A673 (cell line): ENCODE measurements at regions not wholly inside any gene's neighbourhood (a gene's known extent, or its start where the extent isn't known, plus 50 kb on each side); places are given as distances from the start of the nearest gene placed in this dataset.

Source experiments
- BruUV-seq: library from RNA; stranded (reverse); fragments of 400-500 nt; replicated peaks from 2 replicates; lab custom pipeline; 2021; lab: Mats Ljungman, UMichigan
- CTCF ChIA-PET: fragments of 300-600 bp; sonication (Branson Sonifier 250); formaldehyde crosslinking; loops from one replicate; lab custom pipeline; 2022; ENCODE audit warnings: antibody characterized with exemption; lab: Charles Lee
- POLR2A ChIA-PET: fragments of 300-600 bp; sonication (Branson Sonifier 250); formaldehyde crosslinking; loops from one replicate; lab custom pipeline; 2022; ENCODE audit warnings: antibody characterized with exemption; ENCODE audit not compliant: low non-redundant PET; lab: Charles Lee
- DNase-seq: peaks from one replicate; pipeline ENCODE4 v3.0.0-alpha.2; 2015; ENCODE audit warnings: low spot score
- H3K27ac ChIP-seq: fragments of 200-600 bp; sonication (generic); 2 replicates; pipeline ENCODE4 v1.5.1; 2016; ENCODE audit warnings: mixed run types, low read depth, mild to moderate bottlenecking, mixed read lengths, antibody characterized with exemption, low read length; ENCODE audit not compliant: poor library complexity, severe bottlenecking
- H3K27me3 ChIP-seq: fragments of 200-600 bp; sonication (generic); replicated peaks from 2 replicates; pipeline ENCODE4 v1.6.1; 2017; ENCODE audit warnings: mixed run types, low read depth, mild to moderate bottlenecking, mixed read lengths, antibody characterized with exemption, low read length; ENCODE audit not compliant: insufficient read depth, poor library complexity
- H3K36me3 ChIP-seq: fragments of 200-600 bp; sonication (generic); 2 replicates; pipeline ENCODE4 v1.6.1; 2016; ENCODE audit warnings: mixed run types, mild to moderate bottlenecking, mixed read lengths, antibody characterized with exemption, low read length; ENCODE audit not compliant: insufficient read depth, poor library complexity, severe bottlenecking
- H3K4me1 ChIP-seq: fragments of 200-600 bp; sonication (generic); 2 replicates; pipeline ENCODE4 v1.6.1; 2017; ENCODE audit warnings: mixed run types, mild to moderate bottlenecking, mixed read lengths, antibody characterized with exemption, low read length; ENCODE audit not compliant: insufficient read depth, poor library complexity, severe bottlenecking
- H3K4me3 ChIP-seq: fragments of 200-600 bp; sonication (generic); 2 replicates; pipeline ENCODE4 v1.5.1; 2016; ENCODE audit warnings: low read depth, mixed run types, mild to moderate bottlenecking, mixed read lengths, low read length; ENCODE audit not compliant: poor library complexity, severe bottlenecking
- H3K9me3 ChIP-seq: fragments of 200-600 bp; sonication (generic); 2 replicates; pipeline ENCODE4 v1.6.1; 2016; ENCODE audit warnings: mixed run types, low read depth, mild to moderate bottlenecking, mixed read lengths, antibody characterized with exemption, low read length; ENCODE audit not compliant: poor library complexity, severe bottlenecking
- EZH2 ChIP-seq: fragments of 200-600 bp; sonication (generic); IDR thresholded peaks from 2 replicates; pipeline ENCODE4 v1.6.1; 2017; ENCODE audit warnings: borderline replicate concordance, low read depth, mild to moderate bottlenecking, mixed read lengths, antibody characterized with exemption, low read length; ENCODE audit not compliant: poor library complexity, severe bottlenecking
- intact Hi-C: fragments of 100-400 bp; cut with micrococcal nuclease; formaldehyde crosslinking; loops from one replicate; pipeline ENCODE4 v1.10.0; 2022; ENCODE audit not compliant: unreplicated experiment
- TF ChIP-seq, protein P1 (sequence below): fragments of 300-800, 200-600 bp; sonication (generic); conservative IDR thresholded peaks from 2 replicates; pipeline ENCODE4 v1.5.1; 2017; ENCODE audit warnings: low read depth, mild to moderate bottlenecking, antibody characterized with exemption, low read length, moderate library complexity, mixed read lengths

DNA sequence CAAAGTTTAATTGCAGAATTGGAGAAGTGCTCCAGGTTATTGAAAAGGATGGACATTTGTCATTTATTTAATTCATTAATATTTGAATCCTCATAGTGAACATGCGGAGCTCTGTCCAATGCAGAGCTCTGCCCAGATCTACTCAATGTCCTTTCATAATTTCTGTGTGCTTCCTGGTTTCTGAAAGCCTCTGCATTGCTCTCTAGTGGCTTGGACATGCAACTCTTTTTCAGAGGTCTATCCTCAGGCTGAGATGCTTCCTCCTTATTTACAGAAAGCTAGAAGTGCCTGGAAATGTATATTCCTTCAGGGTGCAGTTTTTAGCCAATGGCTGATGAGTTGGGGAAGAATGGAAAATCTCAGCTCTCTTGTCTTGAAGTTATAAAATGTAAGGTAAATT, 786.1 kb upstream of the AADAT start:
- no peak for TF ChIP-seq EZH2
- TF ChIP-seq, protein P1, sequence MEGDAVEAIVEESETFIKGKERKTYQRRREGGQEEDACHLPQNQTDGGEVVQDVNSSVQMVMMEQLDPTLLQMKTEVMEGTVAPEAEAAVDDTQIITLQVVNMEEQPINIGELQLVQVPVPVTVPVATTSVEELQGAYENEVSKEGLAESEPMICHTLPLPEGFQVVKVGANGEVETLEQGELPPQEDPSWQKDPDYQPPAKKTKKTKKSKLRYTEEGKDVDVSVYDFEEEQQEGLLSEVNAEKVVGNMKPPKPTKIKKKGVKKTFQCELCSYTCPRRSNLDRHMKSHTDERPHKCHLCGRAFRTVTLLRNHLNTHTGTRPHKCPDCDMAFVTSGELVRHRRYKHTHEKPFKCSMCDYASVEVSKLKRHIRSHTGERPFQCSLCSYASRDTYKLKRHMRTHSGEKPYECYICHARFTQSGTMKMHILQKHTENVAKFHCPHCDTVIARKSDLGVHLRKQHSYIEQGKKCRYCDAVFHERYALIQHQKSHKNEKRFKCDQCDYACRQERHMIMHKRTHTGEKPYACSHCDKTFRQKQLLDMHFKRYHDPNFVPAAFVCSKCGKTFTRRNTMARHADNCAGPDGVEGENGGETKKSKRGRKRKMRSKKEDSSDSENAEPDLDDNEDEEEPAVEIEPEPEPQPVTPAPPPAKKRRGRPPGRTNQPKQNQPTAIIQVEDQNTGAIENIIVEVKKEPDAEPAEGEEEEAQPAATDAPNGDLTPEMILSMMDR = no peak
- H3K36me3 ChIP-seq = no peaks in the 10 kb centered on the region
- H3K9me3 ChIP-seq = no peaks in the 10 kb centered on the region
- ChIA-PET POLR2A (no interaction called here), CTCF (no interaction called here)
- BruUV-seq = no TSS peak
- H3K27me3 ChIP-seq = no peaks in the 10 kb centered on the region
- no peak overlapping the region for H3K27ac ChIP-seq
- no peaks in the 10 kb centered on the region for H3K4me1 ChIP-seq
- H3K4me3 ChIP-seq = no peak overlapping the region
- peak; percentile 9 for DNase-seq
- intact Hi-C loops = no loop called here

DNA sequence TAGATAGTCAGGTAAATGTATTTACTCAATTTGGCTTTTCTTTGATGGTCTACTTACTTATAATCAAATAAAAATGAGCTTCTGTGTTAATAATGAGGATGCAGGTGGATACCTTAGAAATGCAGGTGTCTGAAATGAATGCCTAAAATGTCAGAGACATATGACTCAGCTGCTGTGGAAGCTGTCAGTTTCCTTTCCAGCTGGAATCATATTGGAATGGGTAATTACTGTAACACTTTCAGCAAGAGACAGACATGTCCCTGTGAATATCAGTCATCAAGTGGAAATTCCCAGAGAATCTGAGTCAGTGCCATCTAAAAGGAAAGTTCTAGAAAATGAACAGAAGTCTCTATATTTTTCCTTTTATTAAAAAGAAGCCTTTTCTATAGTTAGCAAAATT, 783.0 kb upstream of the AADAT start:
- ChIA-PET CTCF (no interaction called here), POLR2A (no interaction called here)
- Histone ChIP-seq H3K27me3 (no peaks in the 10 kb centered on the region), H3K9me3 (no peaks in the 10 kb centered on the region), H3K4me3 (no peak overlapping the region), H3K27ac (no peak overlapping the region), H3K4me1 (no peaks in the 10 kb centered on the region), H3K36me3 (no peaks in the 10 kb centered on the region)
- TF ChIP-seq, protein P1 = no peak
- no peak for TF ChIP-seq EZH2
- intact Hi-C loops = no loop called here
- BruUV-seq = no TSS peak
- DNase-seq = no peak

DNA sequence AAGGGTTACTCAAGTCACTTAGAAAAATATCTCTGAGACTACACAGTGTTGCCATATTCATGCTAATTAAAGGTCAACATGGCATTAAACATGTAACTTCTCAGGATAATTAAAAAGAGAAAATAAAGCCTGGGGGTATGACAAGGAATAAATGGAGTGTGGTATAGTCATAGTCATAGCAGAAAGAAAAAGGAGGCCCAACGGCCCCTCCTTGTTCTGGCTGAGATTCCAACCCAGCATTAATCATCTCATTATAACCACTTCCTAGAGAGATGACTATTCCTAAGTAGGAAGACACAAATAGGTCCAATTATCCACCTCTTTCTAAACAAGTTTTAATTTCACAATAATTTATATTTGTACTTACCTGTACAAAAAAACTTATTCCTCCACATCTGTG, 778.4 kb upstream of the AADAT start:
- H3K9me3 ChIP-seq = no peaks in the 10 kb centered on the region
- H3K36me3 ChIP-seq = no peaks in the 10 kb centered on the region
- H3K4me3 ChIP-seq = no peak overlapping the region
- H3K27ac ChIP-seq = no peak overlapping the region
- DNase-seq = no peak
- CTCF ChIA-PET = no interaction called here
- no TSS peak for BruUV-seq
- no peaks in the 10 kb centered on the region for H3K4me1 ChIP-seq
- POLR2A ChIA-PET = no interaction called here
- no peaks in the 10 kb centered on the region for H3K27me3 ChIP-seq
- no peak for TF ChIP-seq EZH2
- TF ChIP-seq, protein P1 = no peak
- intact Hi-C loops = no loop called here
